HG03060 (cell line): ENCODE measurements at regions not wholly inside any gene's neighbourhood (a gene's known extent, or its start where the extent isn't known, plus 50 kb on each side); places are given as distances from the start of the nearest gene placed in this dataset.

ENCODE experiments used
- ATAC-seq: cut with Tn5 transposase; IDR thresholded peaks from one replicate; pipeline ENCODE4 v1.9.1; 2021; ENCODE audit warnings: low read depth, moderate number of reproducible peaks; ENCODE audit not compliant: unreplicated experiment

- ATAC-seq = no peak
Observed at GRCh38 chr1:55679971-55680370, 464.8 kb upstream of the USP24 start.

- ATAC-seq = no peak
Observed at GRCh38 chr1:55673416-55673815, 458.3 kb upstream of the USP24 start.

- ATAC-seq = no peak
Observed at GRCh38 chr1:55670331-55671082, 455.3 kb upstream of the USP24 start.

DNA sequence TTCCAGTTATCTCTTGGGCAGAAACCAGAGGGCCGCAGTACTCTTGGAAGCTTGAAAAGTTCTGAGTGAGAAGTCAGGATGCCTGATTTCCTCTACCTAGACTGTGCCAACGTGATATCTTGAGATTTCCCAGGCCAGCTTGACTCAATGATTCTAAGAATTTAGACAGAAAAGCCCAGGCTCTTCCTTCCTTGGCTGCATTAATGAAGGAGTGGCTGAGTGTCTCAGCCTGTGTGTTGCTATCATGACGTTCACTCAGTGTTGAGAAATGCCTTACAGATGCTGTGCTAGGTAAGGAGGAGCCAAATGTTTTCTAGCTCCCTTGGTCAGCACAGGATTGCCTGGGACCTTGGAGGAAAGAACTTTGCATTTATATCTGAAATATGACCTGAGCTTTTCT is 454.1 kb upstream of the USP24 start:
- no peak for ATAC-seq

GRCh38 chr1:55662875-55663274 is 447.7 kb upstream of the USP24 start:
- ATAC-seq = no peak

DNA sequence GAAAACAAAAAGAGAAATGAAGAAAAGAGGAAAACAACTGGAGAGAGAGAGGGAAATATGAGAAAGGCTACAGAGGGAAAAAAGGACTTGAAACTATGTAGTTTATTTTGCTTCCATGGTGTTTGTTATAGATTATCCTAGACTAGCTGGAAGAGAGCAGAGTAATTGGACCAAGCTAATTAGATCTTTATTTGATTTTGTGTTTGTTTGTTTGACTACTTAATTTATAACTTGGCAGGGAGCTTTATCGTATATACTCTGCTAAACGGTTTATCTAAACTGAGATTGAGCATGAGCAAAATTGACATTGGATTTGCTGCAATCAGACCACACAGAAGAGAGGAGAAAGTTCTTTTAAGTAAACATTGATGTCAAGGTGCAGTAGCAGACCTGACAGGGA is 443.8 kb upstream of the USP24 start:
- no peak for ATAC-seq

GRCh38 chr1:55654750-55655149 is 439.6 kb upstream of the USP24 start:
- ATAC-seq = no peak

- no peak for ATAC-seq
Observed at GRCh38 chr1:55654171-55654570, 439.0 kb upstream of the USP24 start.

DNA sequence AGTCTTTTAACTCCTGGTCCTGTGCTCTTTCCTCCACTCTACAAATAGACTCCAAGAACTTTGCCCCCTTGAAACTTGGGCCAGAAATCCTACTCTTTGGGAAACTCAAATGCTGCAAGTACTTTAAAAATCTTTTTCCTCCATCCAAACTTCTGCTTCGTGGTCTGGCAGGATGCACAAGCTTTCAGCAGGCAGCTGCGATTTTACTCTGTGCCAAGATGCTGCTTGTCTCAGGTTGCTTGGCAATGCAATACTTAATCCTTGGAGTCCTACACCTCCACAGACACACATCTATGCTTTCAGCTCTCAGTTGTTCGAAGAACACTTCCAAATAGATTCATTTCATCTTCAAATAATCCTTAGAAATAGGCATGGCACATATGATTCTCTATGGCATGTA is 435.3 kb upstream of the USP24 start:
- no peak for ATAC-seq

DNA sequence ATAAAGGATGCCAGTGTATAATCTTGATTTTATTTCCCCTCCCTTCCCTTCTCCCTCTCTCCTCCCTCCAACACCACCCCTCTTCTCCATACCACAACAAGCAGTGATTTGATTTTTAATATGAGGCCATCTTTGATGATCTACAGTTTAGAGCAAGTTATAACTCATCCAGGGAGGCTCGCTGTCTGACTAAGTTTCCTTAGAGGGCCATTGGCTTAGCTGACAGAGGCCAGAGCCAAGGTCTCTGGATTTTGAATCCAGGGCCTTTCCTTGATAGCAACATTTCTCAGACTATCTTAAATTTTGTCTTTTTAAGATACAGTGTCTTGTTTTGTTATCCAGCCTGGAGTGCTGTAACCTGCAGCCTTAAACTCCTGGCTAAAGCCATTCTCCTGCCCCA is 431.0 kb upstream of the USP24 start:
- ATAC-seq = no peak

DNA sequence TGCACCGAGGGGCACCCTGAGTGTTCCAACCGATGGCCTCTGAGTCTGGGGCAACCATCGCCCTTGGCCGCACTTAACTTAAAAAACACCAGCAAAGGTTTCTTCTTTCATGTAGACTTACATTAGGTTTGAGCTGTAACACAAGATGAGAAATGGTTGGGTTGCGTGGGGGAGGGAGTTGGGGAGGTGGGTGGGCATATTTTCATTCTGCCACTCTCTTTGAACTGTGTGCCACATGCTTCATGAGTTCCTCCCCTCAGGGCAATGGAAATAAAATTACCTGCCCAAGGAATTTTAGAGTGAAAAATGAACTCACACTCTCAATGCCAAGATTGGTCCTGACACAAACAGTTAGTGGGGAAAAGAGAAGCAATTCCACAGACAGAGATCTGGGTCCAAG is 430.1 kb upstream of the USP24 start:
- no peak for ATAC-seq

GRCh38 chr1:55641947-55642346 is 426.8 kb upstream of the USP24 start:
- no peak for ATAC-seq

DNA sequence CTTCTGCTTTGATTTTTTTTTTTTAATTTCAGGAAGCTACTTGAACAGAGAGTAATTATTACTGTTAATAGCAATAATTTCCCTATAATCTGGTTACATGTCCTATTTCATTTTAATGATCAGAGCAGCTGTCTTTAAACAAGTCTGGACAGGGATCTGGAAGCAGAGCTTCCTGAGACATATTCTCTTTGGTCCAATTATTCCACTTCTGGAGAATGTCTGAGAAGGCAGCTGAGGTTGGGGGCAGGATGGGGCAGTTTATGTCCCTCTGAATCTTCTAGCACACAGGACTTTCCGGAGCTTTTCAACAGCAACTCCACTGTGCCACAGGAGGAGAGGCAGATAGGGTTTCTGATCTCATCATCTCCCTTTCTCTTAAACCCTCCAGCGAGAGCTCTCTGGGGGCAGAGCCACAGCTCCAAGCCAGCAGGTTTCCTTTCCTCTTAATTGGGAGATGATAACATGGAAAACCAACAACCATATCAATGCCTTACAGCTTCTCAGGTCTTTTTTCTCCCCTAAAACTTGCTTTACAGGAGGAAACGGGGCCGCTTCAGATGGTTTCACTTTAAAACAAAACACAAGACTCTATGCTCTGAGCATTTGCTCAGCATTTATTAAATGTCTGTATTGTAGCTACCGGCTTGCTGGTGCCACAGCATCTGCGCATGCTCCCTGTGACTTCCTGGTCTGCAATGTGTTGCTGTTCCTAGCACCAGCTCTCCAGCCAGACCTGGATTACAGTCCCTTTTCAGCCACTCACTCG is 425.7 kb upstream of the USP24 start:
- ATAC-seq = no peak

GRCh38 chr1:55639526-55639925 is 424.4 kb upstream of the USP24 start:
- no peak for ATAC-seq

DNA sequence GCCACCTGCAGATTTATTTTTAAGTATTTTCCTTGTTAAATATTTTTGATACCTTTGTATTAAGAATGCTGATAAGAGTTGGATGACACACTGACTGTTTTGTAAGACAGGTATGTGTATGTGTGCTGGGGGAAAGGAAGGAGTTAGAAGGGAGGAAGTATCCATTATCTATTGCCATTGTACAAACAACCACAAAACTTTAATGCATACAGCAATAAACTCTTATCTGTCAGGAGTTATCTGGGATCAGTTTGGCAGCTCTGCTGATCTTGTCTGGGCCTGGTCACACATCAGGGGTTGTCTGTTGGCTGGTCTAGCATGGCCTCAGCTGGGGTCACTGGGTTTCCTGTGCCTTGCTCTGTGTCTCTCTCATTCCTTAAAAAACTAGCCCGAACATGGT is 423.9 kb upstream of the USP24 start:
- no peak for ATAC-seq

GRCh38 chr1:55636696-55637095 is 421.5 kb upstream of the USP24 start:
- no peak for ATAC-seq

DNA sequence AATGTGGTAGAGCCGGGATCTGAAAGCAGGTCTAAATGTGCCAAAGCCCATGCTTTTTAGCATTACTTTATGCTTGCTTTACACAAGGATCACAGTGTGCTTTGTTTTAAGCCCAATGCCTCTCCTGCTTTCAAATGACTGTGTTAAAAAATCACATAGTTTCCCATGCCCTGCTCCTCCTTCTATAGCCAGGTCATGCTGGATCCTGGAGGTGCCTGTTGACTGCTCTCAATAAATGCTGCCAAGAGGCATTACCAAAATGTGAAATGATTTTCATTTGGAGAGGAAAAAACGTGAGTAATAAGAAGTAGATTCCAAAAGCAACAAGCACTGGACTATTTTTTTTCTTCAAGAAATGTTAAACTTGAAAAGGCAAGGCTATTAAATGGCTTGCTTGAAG is 420.7 kb upstream of the USP24 start:
- ATAC-seq = no peak

- ATAC-seq = no peak
Observed at GRCh38 chr1:55634516-55634915, 419.4 kb upstream of the USP24 start.

- ATAC-seq = no peak
Observed at GRCh38 chr1:55632906-55633305, 417.7 kb upstream of the USP24 start.

GRCh38 chr1:55632058-55632457 is 416.9 kb upstream of the USP24 start:
- ATAC-seq = no peak

GRCh38 chr1:55631509-55631908 is 416.3 kb upstream of the USP24 start:
- no peak for ATAC-seq

- no peak for ATAC-seq
Observed at GRCh38 chr1:55626326-55626725, 411.2 kb upstream of the USP24 start.
